GM12891 (cell line): ENCODE measurements at regions not wholly inside any gene's neighbourhood (a gene's known extent, or its start where the extent isn't known, plus 50 kb on each side); places are given as distances from the start of the nearest gene placed in this dataset.

Experiments used
- POLR2A ChIP-seq: IDR thresholded peaks from 2 replicates; pipeline ENCODE4 v1.6.1; 2011; ENCODE audit warnings: low read depth, low read length, control low read depth
- POLR2AphosphoS5 ChIP-seq: IDR thresholded peaks from 2 replicates; pipeline ENCODE4 v1.6.1; 2011; ENCODE audit warnings: low read depth, low read length, control low read depth
- POU2F2 ChIP-seq: IDR thresholded peaks from 2 replicates; pipeline ENCODE4 v1.6.1; 2011; ENCODE audit warnings: low read depth, mild to moderate bottlenecking, control low read depth, low read length, moderate library complexity
- SPI1 ChIP-seq: IDR thresholded peaks from 2 replicates; pipeline ENCODE4 v1.6.1; 2011; ENCODE audit warnings: low read depth, low read length, control low read depth
- TAF1 ChIP-seq: IDR thresholded peaks from 2 replicates; pipeline ENCODE4 v1.6.1; 2011; ENCODE audit warnings: low read depth, low read length, control low read depth

- no peak for TF ChIP-seq POLR2A
- TF ChIP-seq TAF1: no peak
- TF ChIP-seq POU2F2: no peak
- no peak for TF ChIP-seq SPI1
- no peak for TF ChIP-seq POLR2AphosphoS5
These were observed 62.0 kb upstream of the KLF7 start for GRCh38 chr2:207227749-207228145.
